ENCODE measurements at regions not wholly inside any gene's neighbourhood (a gene's known extent, or its start where the extent isn't known, plus 50 kb on each side); places are given as distances from the start of the nearest gene placed in this dataset.

- no peak for DNase-seq
Observed at GRCh38 chr9:105828171-105828570, 133.8 kb downstream of the TMEM38B start.

- DNase-seq: no peak
Observed at GRCh38 chr9:105828596-105829213, 134.4 kb downstream of the TMEM38B start.

GRCh38 chr9:105830461-105830860 lies 136.1 kb downstream of the TMEM38B start:
- no peak for DNase-seq

GRCh38 chr9:105832096-105832710 lies 137.9 kb downstream of the TMEM38B start:
- DNase-seq: no peak

- DNase-seq: no peak
Observed at GRCh38 chr9:105833271-105833975, 139.1 kb downstream of the TMEM38B start.

GRCh38 chr9:105834404-105834803 lies 140.1 kb downstream of the TMEM38B start:
- no peak for DNase-seq

GRCh38 chr9:105835721-105836120 lies 141.4 kb downstream of the TMEM38B start:
- no peak for DNase-seq

- no peak for DNase-seq
Observed at GRCh38 chr9:105836936-105837660, 142.8 kb downstream of the TMEM38B start.

- no peak for DNase-seq
Observed at GRCh38 chr9:105841562-105841961, 147.2 kb downstream of the TMEM38B start.

GRCh38 chr9:105842023-105842644 lies 147.8 kb downstream of the TMEM38B start:
- DNase-seq: no peak

GRCh38 chr9:105846825-105847224 lies 152.5 kb downstream of the TMEM38B start:
- DNase-seq: no peak

- DNase-seq: no peak
Observed at GRCh38 chr9:105850852-105851500, 156.6 kb downstream of the TMEM38B start.

- DNase-seq: no peak
Observed at GRCh38 chr9:105854026-105854782, 159.9 kb downstream of the TMEM38B start.

GRCh38 chr9:105854783-105855724 lies 160.7 kb downstream of the TMEM38B start:
- no peak for DNase-seq

GRCh38 chr9:105855987-105856386 lies 161.6 kb downstream of the TMEM38B start:
- no peak for DNase-seq

GRCh38 chr9:105858006-105858690 lies 163.8 kb downstream of the TMEM38B start:
- DNase-seq: no peak

- DNase-seq: no peak
Observed at GRCh38 chr9:105858877-105859276, 164.5 kb downstream of the TMEM38B start.

GRCh38 chr9:105859428-105860091 lies 165.2 kb downstream of the TMEM38B start:
- DNase-seq: no peak

GRCh38 chr9:105860516-105860915 lies 166.2 kb downstream of the TMEM38B start:
- no peak for DNase-seq

Measured in right forelimb (tissue), 1 donor.